ENCODE measurements at regions not wholly inside any gene's neighbourhood (a gene's known extent, or its start where the extent isn't known, plus 50 kb on each side); places are given as distances from the start of the nearest gene placed in this dataset.

DNA sequence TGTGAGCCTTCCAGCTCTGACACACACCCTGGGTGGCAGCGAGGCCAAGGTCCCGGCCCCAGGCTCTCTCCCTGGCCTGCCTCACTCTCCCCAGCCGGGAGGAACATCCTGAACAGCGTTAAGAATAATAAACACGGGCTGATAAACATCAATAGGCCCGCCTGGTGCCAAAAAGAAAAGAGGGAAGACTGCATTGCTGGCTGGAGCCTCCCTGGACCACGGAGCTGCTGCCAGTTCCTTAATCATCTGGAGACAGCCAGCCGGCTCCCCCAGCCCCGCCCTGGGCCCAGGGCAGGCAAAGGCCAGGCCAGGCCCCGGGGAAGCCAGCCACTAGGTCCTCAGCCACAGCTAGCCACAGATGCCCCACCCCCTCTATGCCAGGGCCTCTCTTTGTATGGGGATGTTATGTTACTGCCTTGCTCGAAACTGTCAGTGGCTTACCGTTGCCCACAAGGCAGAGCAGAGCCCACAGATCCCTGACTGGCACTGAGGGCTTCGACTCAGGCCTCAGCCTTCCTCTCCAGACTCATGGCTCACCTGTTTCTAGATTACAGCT lies 293.7 kb downstream of the DYSF start:
- Histone ChIP-seq H3K9me1 (ENCODE audit: control insufficient read depth, insufficient read depth, low read length) (no peaks in the 10 kb centered on the region), H4K20me1 (replicated peaks; ENCODE audit: control insufficient read depth, insufficient read depth, low read length) (no peaks in the 10 kb centered on the region), H3K4me2 (ENCODE audit: insufficient read depth, low read length) (no peak overlapping the region), H3K9me3 (replicated peaks; ENCODE audit: control insufficient read depth, insufficient read depth, low read depth, low read length) (no peaks in the 10 kb centered on the region), H3K4me3 (no peak overlapping the region), H3K27ac (ENCODE audit: extremely low read depth, low read depth, low read length) (peak overlapping the region; percentile 50; the same call in 2 of the 3 replicates), H3K27me3 (ENCODE audit: control insufficient read depth in 2 of 2, insufficient read depth in 2 of 2, low read length in 2 of 2) (no peaks in the 10 kb centered on the region), H3K9ac (ENCODE audit: insufficient read depth in 1 of 2, low read depth in 2 of 2, low read length in 2 of 2) (peak overlapping the region; percentile 42 to 68; a peak in 2 of 4 replicates), H3K4me1 (replicated peaks in 1 of 2; ENCODE audit: control insufficient read depth in 2 of 2, insufficient read depth in 2 of 2, low read length in 2 of 2) (peaks cover 33 to 55% of the 10 kb centered on the region in 2 experiments), H3K36me3 (ENCODE audit: control insufficient read depth, insufficient read depth, low read length) (no peaks in the 10 kb centered on the region), H2AFZ (ENCODE audit: low read depth, low read length) (peak overlapping the region; percentile 60), H3K79me2 (ENCODE audit: control insufficient read depth, insufficient read depth, low read length) (no peaks in the 10 kb centered on the region)
- POLR2A ChIA-PET: no interaction called here
- BruUV-seq (replicated peaks): no TSS peak
- no peak for FAIRE-seq
- 26% methylated on average over 11 of the region's 13 CpGs for WGBS (ENCODE audit: insufficient coverage, low coverage, missing lambda C conversion rate)
- peak; percentile 32 to 43 (median 33) for DNase-seq (ENCODE audit: extremely low read depth in 1 of 4, low spot score in 3 of 4)
- in situ Hi-C loops (cut with MboI): no loop called here
- ATAC-seq: peak; percentile 17; the same call in 2 of the 3 replicates
- CTCF ChIA-PET (ENCODE audit: low intra/inter-chr PET ratio): no interaction called here
- intact Hi-C loops (cut with micrococcal nuclease): no loop called here
- TF ChIP-seq HNRNPK (IDR thresholded peaks at IDR 0.05; ENCODE audit: low read depth, low read length, poor library complexity, severe bottlenecking): no peak
- no peak for TF ChIP-seq NR4A1 (CRISPR knock-in tag; IDR thresholded peaks at IDR 0.05)
- peak; percentile 46; the same call in 1 of the 2 replicates for TF ChIP-seq NR4A1 (tag; IDR thresholded peaks at IDR 0.05)
- TF ChIP-seq, protein P1, sequence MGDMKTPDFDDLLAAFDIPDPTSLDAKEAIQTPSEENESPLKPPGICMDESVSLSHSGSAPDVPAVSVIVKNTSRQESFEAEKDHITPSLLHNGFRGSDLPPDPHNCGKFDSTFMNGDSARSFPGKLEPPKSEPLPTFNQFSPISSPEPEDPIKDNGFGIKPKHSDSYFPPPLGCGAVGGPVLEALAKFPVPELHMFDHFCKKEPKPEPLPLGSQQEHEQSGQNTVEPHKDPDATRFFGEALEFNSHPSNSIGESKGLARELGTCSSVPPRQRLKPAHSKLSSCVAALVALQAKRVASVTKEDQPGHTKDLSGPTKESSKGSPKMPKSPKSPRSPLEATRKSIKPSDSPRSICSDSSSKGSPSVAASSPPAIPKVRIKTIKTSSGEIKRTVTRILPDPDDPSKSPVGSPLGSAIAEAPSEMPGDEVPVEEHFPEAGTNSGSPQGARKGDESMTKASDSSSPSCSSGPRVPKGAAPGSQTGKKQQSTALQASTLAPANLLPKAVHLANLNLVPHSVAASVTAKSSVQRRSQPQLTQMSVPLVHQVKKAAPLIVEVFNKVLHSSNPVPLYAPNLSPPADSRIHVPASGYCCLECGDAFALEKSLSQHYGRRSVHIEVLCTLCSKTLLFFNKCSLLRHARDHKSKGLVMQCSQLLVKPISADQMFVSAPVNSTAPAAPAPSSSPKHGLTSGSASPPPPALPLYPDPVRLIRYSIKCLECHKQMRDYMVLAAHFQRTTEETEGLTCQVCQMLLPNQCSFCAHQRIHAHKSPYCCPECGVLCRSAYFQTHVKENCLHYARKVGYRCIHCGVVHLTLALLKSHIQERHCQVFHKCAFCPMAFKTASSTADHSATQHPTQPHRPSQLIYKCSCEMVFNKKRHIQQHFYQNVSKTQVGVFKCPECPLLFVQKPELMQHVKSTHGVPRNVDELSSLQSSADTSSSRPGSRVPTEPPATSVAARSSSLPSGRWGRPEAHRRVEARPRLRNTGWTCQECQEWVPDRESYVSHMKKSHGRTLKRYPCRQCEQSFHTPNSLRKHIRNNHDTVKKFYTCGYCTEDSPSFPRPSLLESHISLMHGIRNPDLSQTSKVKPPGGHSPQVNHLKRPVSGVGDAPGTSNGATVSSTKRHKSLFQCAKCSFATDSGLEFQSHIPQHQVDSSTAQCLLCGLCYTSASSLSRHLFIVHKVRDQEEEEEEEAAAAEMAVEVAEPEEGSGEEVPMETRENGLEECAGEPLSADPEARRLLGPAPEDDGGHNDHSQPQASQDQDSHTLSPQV (IDR thresholded peaks at IDR 0.05): peak; percentile 84
- no peak for TF ChIP-seq RBM22 (IDR thresholded peaks at IDR 0.05; ENCODE audit: low read depth, low read length, poor library complexity, severe bottlenecking)
- TF ChIP-seq, protein P2, sequence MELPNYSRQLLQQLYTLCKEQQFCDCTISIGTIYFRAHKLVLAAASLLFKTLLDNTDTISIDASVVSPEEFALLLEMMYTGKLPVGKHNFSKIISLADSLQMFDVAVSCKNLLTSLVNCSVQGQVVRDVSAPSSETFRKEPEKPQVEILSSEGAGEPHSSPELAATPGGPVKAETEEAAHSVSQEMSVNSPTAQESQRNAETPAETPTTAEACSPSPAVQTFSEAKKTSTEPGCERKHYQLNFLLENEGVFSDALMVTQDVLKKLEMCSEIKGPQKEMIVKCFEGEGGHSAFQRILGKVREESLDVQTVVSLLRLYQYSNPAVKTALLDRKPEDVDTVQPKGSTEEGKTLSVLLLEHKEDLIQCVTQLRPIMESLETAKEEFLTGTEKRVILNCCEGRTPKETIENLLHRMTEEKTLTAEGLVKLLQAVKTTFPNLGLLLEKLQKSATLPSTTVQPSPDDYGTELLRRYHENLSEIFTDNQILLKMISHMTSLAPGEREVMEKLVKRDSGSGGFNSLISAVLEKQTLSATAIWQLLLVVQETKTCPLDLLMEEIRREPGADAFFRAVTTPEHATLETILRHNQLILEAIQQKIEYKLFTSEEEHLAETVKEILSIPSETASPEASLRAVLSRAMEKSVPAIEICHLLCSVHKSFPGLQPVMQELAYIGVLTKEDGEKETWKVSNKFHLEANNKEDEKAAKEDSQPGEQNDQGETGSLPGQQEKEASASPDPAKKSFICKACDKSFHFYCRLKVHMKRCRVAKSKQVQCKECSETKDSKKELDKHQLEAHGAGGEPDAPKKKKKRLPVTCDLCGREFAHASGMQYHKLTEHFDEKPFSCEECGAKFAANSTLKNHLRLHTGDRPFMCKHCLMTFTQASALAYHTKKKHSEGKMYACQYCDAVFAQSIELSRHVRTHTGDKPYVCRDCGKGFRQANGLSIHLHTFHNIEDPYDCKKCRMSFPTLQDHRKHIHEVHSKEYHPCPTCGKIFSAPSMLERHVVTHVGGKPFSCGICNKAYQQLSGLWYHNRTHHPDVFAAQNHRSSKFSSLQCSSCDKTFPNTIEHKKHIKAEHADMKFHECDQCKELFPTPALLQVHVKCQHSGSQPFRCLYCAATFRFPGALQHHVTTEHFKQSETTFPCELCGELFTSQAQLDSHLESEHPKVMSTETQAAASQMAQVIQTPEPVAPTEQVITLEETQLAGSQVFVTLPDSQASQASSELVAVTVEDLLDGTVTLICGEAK (IDR thresholded peaks at IDR 0.05): no peak
- TF ChIP-seq, protein P2 (CRISPR knock-in tag; IDR thresholded peaks at IDR 0.05): no peak

Data from K562 (cell line).